GM18907 (cell line): ENCODE measurements at regions not wholly inside any gene's neighbourhood (a gene's known extent, or its start where the extent isn't known, plus 50 kb on each side); places are given as distances from the start of the nearest gene placed in this dataset.

Experiments used
- ATAC-seq: cut with Tn5 transposase; IDR thresholded peaks from one replicate; pipeline ENCODE4 v1.9.1; 2021; ENCODE audit warnings: mild to moderate bottlenecking, moderate library complexity; ENCODE audit not compliant: unreplicated experiment

DNA sequence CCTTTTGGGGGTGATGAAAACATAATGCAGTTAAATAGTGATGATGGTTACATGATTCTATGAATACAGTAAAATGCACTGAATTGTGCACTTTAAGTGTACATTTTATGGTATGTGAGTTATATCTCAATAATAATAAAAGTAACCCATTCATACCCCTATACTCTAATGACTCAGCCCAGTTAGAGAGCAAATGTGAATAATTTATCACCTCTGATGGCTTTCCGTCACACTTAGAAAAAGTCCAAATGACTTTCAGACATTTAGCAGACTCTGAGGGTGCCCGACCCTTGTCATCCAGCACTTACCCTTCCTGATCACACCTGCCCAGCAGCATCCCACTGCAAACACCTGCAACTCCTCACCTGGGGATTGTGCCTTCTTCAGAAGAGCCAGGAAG is 148.1 kb upstream of the MAF start:
- ATAC-seq = no peak

DNA sequence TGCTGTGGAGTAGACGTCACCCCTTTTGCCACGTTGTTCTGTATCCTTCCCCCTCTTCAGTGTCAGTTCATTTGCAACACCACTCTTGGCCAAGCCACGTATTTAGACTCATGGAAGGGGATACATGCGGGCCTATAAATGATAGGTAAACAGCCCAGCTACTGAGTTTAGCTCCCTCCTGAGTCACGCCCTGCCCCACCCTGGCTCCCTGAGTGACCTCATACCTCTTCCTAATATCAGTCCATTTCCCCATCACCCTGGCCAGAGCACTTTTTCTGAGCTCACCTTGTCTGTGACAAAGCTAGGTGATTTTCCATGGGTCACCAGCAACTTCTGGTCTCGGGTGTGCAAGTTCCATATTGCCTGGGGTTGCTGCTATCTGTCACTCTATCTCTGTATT is 147.2 kb upstream of the MAF start:
- ATAC-seq = no peak

DNA sequence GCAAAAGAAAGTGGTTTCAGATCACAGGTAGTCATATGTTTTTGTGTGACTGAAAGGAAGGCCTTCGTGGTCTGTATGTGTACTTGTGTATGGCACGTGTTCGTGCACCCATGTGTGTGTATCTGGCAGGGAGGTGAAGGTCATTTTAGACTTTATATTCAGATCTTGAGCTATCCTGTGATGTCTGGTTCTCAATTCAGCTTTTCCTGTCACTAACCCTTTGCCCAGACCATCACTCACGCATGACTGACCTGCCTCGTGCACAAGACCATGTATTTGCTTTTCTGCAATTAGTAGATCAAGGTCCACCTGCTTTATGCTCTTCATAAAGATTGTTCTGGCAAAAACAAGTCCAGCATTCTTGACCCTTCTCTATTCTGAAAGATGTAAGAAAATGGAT is 139.7 kb upstream of the MAF start:
- ATAC-seq = no peak

DNA sequence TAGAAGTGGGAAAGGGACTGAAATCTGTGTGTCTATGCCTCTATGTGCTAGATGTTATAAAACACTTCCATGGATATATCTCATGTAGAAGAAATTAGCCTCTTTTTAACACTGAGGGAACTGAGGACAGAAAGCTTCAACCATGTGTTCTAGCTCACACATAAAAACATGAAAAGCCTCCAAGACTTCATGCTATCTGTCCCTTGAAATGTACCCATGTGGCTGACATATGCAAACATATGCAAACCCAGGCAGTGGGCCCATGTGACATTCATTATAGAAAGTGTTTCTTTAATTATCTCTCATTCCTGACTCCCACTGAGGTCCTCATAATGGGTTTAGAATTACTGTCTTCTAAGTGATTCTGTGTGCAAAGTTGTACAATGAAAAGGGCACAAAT is 134.7 kb upstream of the MAF start:
- ATAC-seq = no peak

DNA sequence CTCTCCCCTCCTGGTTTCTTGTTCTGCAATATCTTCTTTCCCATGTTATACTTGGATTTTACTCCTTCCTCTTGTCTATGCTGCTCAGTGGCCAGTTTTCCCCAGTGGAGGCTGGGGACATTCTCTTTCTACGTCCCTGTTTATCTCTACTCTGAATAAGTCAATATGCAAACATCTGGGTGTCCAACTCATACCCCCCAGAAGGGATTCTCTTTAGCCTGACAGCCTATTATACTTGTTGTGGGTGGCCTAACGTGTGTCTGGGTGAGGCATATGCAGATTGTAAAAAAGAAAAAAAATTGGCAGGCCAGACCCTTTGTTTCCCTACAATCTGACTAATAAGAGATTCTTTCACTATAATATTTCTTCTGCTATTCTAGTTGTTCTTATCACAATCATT is 134.2 kb upstream of the MAF start:
- no peak for ATAC-seq

DNA sequence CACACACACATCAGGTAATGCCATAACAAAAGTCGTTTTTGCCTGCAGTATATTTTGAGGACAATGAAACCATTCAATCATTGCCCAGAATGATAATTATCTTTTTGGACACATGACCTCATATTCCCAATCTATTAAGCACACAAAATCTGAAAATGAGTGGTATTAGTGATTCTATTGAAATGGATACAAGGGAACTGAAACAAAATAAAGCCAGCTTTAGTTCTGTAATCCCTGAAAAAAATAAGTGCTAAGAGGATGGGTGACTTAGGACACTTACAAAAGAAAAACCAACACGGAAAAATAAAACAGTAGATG is 128.3 kb upstream of the MAF start:
- no peak for ATAC-seq

DNA sequence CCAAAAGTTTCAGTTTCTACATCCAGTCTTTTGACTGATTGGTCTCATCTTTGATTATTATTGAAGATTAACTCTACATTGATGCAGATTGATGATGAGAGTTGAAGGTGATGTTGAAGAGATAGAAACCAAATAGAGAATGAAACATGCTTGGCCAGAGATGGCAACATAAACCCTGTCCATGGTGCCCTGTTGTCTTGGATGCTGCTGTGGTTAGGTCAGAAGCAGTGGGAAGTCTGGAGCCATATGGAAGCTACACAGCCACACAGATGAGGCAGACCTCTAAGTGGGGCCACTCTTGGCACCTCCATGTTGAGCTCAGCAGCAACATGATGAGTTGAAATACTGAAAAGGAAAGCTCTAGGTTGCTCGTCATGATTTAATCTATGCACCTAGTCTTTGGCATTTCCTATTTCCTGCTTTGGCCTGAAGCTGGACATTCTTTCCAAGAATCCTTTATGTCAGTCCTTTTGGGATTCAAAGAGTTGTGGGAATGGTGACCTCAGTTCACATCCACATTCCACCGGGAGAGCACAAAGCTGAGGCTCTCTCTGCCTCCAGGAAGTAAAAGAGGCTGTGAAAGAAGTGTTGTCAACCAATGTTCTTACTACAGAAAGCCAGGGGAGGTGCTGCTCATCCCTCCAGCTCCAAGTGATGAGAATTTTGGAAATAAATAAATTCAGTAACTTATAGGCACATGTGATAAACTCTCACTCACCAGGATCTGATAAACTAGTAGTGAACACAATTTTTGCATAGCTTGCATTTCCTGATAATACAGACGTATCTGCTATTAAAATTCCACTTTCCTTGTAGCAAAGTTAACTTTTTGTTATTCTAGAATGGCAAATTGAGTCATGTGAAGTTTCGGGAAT is 127.7 kb upstream of the MAF start:
- ATAC-seq = no peak

DNA sequence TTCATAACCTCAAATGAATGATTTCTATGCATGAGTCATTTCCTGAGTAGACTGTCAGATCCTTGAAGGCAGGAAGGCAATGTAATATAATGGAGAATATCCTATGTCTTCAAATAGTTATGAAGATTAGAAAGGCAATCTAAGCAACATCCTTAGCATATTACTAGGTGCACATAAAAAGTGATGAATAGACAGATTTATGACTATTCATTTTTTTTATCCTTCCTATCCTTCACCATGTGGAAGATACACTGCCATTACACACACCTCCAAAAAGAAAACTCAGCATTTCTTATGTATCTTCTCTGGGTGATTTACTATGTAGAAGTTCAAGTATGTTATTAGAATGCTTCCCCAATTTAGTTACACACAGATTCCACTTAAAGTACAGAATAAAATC is 126.4 kb upstream of the MAF start:
- no peak for ATAC-seq

DNA sequence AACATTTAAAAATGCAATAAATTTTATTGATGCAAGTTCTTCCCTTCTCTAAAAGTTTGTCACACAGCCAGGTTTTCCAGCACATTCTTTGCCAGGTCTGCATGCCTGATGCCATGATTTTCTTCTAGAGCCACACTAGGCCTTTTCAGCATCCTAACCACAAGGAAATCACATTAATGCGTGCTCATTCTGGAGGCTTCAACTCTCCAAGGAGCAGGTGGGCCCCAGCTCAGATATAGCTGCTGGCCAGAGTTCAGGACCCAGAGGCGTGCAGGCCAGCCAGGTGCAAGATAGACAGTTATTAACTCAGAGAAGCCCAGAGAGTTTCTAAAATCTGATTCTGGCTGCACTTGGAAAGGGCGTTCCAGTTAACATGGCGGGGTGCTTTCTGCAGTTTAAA is 124.5 kb upstream of the MAF start:
- ATAC-seq = no peak

DNA sequence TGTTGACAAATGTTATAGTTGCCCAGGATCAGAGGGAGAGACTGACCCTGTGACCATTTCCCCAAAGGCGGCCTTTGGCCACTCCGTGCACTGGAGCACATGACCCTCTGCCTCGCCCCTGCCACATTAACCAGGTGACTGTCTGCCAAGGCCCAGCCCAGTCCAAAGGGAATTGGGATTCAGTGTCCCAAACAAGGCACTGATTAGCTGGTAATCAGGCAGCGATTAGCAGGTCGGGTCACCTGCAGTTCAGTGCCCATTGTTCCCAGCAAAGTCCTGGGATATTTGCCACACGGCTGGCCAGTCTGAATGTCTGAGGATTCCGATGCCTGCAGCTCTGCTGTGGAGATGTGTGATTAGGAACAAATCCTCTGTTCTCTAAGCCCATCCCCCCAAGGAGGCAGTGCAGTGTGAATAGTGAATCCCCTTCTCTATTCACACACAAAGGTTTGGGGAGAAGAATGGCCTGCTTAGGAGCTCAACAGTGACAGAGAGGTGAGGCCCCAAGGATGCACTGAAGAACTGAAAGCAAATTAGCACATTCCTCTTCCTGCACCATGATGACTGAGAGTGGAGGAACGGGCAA is 123.1 kb upstream of the MAF start:
- ATAC-seq = no peak

DNA sequence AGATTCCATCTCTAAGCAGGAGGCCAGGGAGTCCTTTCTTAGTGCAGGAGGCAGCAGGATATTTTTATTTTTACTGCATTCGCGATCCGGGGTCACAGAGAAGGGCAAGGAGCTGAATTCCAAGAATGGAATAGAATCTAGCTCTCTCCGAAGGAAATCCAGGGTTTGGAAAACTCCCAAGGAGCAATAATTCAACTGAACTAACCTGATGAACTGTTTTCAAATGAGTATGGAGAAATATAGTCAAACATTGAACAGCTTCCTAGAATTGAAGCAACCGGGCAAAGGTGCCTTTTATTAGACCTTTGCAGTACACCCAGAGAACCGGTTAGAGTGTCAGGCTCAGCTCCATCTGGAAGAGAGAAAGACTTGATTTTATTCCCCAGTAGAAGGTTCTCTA is 120.7 kb upstream of the MAF start:
- ATAC-seq = no peak

DNA sequence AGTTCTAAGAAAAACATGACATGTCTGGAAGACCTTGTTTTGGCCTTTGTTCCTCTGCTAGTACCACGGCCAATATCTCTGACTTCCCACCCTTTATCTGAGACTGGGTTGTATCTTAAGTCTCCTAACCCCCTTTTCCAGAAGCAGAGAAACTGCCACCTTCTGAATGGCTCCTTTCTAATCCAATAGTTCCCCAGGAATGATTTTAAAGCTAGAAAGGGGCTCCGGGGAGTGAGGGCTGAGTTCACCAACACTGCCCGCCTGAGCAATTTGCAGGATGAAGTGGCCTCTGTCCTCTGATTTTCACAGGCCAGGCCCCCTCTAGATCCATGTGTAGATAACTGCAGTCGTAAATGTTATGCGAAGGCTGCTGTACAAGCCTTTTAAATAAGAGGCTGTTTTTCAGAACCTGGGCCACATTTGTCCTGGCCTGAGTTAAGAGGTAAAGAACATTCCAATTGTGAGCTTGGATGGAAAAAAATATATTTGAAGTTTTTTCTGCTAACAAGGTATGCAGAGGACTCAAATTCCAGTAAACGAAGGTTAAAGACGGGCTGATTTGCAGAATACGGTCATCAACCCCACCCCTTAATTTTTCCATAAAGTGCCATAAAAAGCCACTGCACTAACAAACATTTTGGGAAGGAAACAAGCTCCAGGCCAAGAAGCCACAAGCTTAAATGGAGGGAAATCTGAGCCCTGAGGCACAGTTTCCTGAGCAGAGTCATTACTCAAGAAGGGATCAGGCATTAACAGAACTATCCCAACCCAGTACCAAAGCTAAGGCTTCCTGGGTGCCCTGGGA is 117.0 kb upstream of the MAF start:
- no peak for ATAC-seq

DNA sequence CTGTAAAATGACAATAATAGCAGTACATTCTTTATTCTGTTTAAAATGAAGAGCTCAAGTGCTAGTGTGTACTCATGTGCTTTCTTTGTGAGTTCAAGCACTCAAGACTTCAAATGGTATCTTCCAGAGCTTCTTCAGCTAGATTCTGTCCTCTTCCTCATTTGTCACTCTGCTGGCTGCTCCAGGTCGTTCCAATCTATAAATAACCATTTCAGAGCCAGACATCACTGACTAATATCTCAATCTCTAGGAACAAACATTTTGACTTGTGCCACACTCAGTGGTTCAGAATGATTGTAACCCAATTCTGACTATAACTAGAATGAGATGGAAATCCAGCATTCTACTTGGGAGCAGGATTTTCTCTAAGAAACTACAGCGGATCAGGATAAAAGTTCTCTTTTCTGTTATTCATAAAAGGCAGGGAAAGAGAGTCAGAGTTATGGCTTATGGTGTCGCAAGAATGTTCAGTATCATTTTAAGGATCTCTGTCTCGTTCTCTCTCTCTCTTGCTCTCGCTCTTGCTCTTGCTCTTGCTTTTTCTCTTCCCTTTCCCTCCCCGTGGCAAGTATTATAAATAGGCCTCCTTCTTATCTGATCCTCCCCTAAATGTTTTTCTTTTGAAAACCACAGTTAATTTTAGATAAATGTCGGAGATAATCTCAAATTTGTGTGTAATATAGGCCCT is 116.3 kb upstream of the MAF start:
- ATAC-seq = no peak

DNA sequence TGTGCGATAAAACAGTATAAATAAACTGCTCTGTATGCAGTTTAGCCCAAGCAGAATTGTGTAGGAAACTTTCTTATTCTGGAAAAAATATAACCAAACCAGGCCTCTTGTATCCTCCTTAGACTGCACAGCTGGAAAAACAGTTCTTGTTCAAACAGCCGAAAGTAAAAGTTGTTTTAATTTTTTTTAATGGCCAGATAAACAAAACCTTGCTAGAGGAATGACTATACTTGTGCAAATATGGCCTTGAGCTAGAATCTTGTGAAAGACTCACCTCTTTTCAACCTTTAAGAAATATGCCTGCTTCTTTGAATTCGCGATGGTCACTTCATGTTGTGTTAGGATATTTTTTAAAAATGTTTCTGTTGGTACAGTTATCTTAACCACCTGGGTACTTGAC is 114.5 kb upstream of the MAF start:
- no peak for ATAC-seq

DNA sequence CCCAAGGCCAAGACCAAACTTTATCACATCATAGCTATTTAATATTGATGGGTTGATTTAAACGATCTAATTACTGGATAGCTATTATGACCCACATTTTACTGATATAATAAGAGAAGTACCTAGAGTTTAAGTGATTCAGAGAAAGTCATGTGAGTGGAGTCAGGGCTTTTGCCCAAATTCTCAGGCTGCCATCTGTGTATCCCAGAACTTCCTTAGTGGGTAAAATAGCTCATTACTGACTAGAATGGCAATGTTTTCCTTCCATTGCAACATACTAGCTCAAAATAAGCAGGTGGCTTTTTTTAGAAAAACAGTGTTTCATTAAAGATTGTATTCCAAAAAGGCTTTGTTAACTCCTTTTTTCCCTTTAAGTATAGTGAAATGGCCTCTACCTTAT is 113.9 kb upstream of the MAF start:
- no peak for ATAC-seq

DNA sequence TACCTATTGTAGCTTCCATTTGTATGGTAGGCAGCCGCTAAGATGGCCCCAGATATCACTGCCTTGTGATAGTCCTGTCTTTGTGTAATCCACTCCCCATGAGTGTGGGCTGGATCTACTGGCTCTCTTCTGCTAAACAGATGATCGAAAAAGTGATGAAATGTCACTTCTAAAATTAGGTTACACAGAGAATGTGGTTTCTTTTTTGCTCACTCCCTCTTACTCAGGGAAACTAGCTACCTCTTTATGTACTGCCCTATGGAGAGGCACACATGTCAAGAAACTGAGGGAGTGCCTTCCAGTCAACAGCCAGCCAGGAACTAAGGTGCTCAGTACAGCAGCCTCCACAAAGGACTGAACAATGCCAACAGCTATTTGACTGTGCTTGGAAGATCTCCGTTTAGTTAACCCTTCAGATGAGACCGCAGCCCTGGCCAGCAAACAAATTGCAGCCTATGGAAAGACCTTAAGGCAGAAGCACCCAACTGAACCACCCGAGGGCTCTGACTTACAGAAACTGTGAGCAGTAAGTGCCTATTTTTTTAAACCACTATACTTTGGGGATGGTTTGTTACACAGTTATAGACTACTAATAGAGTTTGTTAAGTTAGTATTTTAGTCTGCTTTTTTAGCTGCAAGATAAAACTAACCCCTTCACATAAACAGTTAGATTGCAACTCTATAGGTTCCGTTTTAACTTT is 113.2 kb upstream of the MAF start:
- no peak for ATAC-seq

DNA sequence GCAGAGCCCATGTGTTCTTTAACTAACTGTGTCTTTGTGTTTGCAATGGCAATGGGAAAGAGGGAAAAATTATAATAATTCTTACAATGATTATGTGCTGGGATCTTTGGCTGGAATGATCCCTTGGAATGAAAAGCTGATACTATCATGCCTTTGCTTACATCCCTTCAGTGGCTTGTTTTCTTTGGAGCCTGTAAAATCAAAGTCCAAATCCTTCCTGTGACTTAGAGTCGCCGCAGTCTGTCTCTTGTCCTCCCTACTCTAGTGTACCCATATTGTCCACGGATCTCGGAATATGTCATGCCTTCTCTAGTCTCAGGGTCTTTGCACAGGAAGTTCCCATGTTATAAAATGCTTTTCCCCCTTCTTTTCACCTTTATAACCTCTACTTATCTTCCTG is 111.7 kb upstream of the MAF start:
- ATAC-seq = no peak

DNA sequence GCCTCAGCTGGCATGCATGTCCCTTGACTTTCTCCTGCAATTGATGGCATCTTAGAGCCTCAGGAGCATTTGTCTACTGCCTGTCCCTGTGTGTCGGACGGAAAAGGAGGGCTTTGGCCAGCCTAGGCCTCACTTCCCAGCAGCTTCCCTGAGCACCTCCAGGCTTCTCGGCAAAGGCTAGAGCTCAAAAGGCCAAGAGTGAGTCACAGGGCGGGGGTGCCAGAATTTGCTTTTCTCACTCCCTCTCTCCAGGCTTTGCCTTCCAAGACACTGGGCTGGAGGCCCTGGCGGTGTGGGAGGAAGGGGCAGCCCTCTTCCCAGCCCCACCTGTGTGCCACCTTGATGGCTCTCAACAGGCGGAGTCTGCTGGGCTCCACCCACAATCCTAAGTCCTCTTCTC is 107.3 kb upstream of the MAF start:
- no peak for ATAC-seq

DNA sequence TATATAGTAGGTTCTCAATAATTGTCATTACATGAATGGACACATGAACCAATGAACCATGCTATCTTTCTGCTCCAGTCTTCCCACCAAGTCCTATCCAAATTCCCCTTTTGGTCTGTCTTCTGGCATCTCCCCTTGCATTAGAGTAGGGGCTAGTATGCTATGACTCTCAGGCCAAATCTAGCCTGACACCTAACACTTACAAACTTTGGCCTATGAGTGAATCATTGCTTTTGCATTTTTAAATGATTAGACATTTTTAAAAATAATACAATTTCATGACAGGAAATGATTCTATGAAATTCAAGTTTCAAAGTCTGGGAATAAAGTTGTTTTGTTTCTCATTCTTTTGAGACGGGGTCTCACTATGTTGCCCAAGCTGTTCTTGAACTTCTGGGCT is 102.5 kb upstream of the MAF start:
- ATAC-seq = no peak

DNA sequence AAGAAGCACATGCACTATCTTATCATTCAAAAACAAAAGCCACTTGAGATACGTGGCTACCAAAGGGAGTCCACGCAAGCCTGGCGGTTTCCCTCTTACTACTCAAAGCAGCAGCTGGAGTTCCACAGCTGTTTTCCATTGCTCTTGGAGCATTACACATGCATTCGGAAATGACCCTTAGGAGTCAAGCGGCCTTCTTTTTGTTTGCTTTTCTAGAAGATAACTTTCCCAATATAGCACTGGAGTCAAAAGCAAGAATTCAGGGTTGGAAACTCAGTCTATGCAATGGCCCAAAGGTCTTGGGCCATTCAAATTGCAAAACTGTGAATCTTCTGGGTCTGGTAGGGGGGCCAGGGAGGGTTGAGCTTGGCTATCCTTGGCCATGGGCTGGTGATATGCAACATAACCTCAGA is 97.8 kb upstream of the MAF start:
- ATAC-seq = no peak

DNA sequence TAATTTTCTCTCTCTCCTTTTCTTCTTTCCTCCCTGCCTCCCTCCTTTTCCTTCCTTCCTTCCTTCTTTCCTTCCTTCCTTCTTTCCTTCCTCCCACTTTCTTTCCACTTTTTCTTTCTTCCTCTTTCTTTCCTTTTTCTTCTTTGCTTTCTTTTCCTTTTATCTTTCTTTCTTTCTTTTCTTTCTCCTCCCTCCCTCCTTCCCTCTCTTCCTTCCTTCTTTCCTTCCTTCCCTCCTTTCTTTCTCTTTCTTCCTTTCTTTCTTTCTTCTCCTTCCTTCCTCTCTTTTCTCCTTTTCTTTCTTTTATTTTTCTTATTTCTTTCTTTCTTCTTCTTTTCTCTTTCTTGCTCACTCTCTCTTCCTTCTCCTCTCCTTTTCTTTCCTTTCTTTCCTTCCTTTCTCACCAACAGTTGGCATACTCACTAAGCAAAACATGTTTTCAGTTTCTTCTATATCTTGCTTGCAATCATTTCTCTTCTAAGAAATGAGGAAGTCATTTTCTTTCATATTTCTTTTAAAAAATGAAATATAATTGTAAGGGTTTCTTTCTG is 97.1 kb upstream of the MAF start:
- no peak for ATAC-seq
